Smooth muscle cell (in vitro differentiated cells): ENCODE measurements at regions not wholly inside any gene's neighbourhood (a gene's known extent, or its start where the extent isn't known, plus 50 kb on each side); places are given as distances from the start of the nearest gene placed in this dataset.

Experiments
- DNase-seq: peaks from one replicate; lab custom pipeline; 2025; ENCODE audit not compliant: unreplicated experiment; lab: John Stamatoyannopoulos, UW
- H2AFZ ChIP-seq: fragments of 200-600 bp; sonication (generic); 2 replicates; pipeline ENCODE4 v1.6.0; 2016; ENCODE audit warnings: antibody characterized with exemption, low read depth, mild to moderate bottlenecking
- H3F3A ChIP-seq: fragments of 200-600 bp; sonication (generic); 2 replicates; pipeline ENCODE4 v1.6.0; 2017; ENCODE audit warnings: antibody characterized with exemption, low read depth
- H3K27ac ChIP-seq: fragments of 200-600 bp; sonication (generic); 2 replicates; pipeline ENCODE4 v1.5.1; 2016; ENCODE audit warnings: low read depth, mild to moderate bottlenecking
- H3K27me3 ChIP-seq: fragments of 200-600 bp; sonication (generic); 2 replicates; pipeline ENCODE4 v1.6.1; 2016; ENCODE audit warnings: low read depth, mild to moderate bottlenecking
- H3K36me3 ChIP-seq: fragments of 200-600 bp; sonication (generic); 2 replicates; pipeline ENCODE4 v1.5.1; 2016; ENCODE audit warnings: low read depth
- H3K4me1 ChIP-seq: fragments of 200-600 bp; sonication (generic); 2 replicates; pipeline ENCODE4 v1.5.1; 2016; ENCODE audit warnings: low read depth
- H3K4me2 ChIP-seq: fragments of 200-600 bp; sonication (generic); 2 replicates; pipeline ENCODE4 v1.6.0; 2016; ENCODE audit warnings: mild to moderate bottlenecking
- H3K4me3 ChIP-seq: fragments of 200-600 bp; sonication (generic); 2 replicates; pipeline ENCODE4 v1.5.1; 2016; ENCODE audit warnings: mild to moderate bottlenecking
- H3K79me2 ChIP-seq: fragments of 200-600 bp; sonication (generic); 2 replicates; pipeline ENCODE4 v1.6.0; 2016; ENCODE audit warnings: low read depth, mild to moderate bottlenecking
- H3K9ac ChIP-seq: fragments of 200-600 bp; sonication (generic); 2 replicates; pipeline ENCODE4 v1.6.0; 2016; ENCODE audit warnings: low read depth
- H3K9me3 ChIP-seq: fragments of 200-600 bp; sonication (generic); replicated peaks from 2 replicates; pipeline ENCODE4 v1.5.1; 2016; ENCODE audit warnings: low read depth
- H4K20me1 ChIP-seq: fragments of 200-600 bp; sonication (generic); 2 replicates; pipeline ENCODE4 v1.6.0; 2016; ENCODE audit warnings: low read depth
- CTCF ChIP-seq: fragments of 200-600 bp; sonication (generic); IDR thresholded peaks from 2 replicates; pipeline ENCODE4 v1.5.1; 2017; ENCODE audit warnings: borderline replicate concordance, mild to moderate bottlenecking, antibody characterized with exemption; ENCODE audit not compliant: insufficient read depth, poor library complexity, severe bottlenecking
- WGBS: methylation state at CpG from one replicate; pipeline ENCODE4 v1.1.7; 2016; ENCODE audit warnings: low lambda C conversion rate; 5-methylcytosine and 5-hydroxymethylcytosine counted together

GRCh38 chr3:166011771-166012170, 174.5 kb upstream of the BCHE start:
- Histone ChIP-seq H2AFZ (no peak overlapping the region), H3K4me1 (no peaks in the 10 kb centered on the region), H3K27me3 (no peaks in the 10 kb centered on the region), H3K79me2 (no peaks in the 10 kb centered on the region), H3K36me3 (no peaks in the 10 kb centered on the region), H4K20me1 (no peaks in the 10 kb centered on the region), H3F3A (no peaks in the 10 kb centered on the region), H3K4me2 (no peak overlapping the region), H3K9ac (no peak overlapping the region), H3K9me3 (no peaks in the 10 kb centered on the region), H3K4me3 (no peak overlapping the region), H3K27ac (no peak overlapping the region)
- DNase-seq = no peak
- 93% methylated on average over 1 of the region's 1 CpG for WGBS
- TF ChIP-seq CTCF = no peak

DNA sequence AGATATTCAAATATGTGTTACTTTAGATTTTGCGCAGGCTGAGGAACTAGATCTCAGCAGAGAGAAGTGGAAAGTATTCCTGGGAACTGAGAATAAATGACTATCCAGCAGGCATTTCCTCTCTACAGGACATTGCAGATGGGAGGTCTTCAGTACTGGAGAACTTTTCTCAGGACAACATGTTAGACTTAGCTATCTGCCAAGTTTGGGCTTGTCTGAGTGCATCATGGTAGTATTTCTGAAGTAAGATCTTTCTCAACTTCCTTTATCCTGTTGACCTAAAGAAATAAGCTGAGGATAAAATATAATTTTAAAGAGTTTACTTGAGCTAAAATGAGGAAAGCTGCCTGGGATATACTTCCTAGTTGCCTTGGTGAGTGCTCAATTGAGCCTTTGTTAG, 167.9 kb upstream of the BCHE start:
- Histone ChIP-seq H3K27me3 (no peaks in the 10 kb centered on the region), H3K27ac (no peak overlapping the region), H4K20me1 (no peaks in the 10 kb centered on the region), H3K4me2 (no peak overlapping the region), H2AFZ (no peak overlapping the region), H3K36me3 (no peaks in the 10 kb centered on the region), H3F3A (no peaks in the 10 kb centered on the region), H3K79me2 (no peaks in the 10 kb centered on the region), H3K9ac (no peak overlapping the region), H3K4me1 (no peaks in the 10 kb centered on the region), H3K4me3 (no peak overlapping the region), H3K9me3 (no peaks in the 10 kb centered on the region)
- DNase-seq = no peak
- 82% methylated on average over 1 of the region's 1 CpG for WGBS
- TF ChIP-seq CTCF = no peak

GRCh38 chr3:165994293-165994692, 157.1 kb upstream of the BCHE start:
- no peak overlapping the region for H2AFZ ChIP-seq
- no peaks in the 10 kb centered on the region for H4K20me1 ChIP-seq
- H3K27me3 ChIP-seq = no peaks in the 10 kb centered on the region
- H3K27ac ChIP-seq = no peak overlapping the region
- no peaks in the 10 kb centered on the region for H3K9me3 ChIP-seq
- no peak overlapping the region for H3K4me2 ChIP-seq
- DNase-seq = no peak
- H3K4me3 ChIP-seq = no peak overlapping the region
- H3K9ac ChIP-seq = no peak overlapping the region
- 82% methylated on average over 1 of the region's 1 CpG for WGBS
- no peaks in the 10 kb centered on the region for H3K79me2 ChIP-seq
- no peak for TF ChIP-seq CTCF
- no peaks in the 10 kb centered on the region for H3F3A ChIP-seq
- H3K4me1 ChIP-seq = no peaks in the 10 kb centered on the region
- no peaks in the 10 kb centered on the region for H3K36me3 ChIP-seq

DNA sequence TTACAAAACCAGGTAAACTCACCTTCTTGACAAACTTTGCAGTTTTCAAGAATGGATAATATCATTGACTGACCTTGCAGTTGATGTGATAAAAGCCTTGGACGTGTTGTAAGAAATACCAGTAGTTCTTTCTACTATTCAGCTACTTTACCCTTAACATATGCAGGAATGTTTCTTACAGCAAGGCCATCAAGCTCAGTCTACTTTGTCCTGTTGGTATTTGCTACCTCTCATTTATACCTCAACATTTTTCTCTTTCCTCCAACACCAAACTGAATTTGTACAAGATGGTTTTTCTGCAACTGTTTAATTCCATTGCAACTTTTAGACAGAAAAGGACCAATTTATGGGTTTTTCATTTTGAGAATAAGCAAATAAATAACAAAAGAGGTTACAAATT, 147.4 kb upstream of the BCHE start:
- Histone ChIP-seq H3K4me2 (no peak overlapping the region), H3K36me3 (no peaks in the 10 kb centered on the region), H3K9ac (no peak overlapping the region), H3K27me3 (no peaks in the 10 kb centered on the region), H4K20me1 (no peaks in the 10 kb centered on the region), H2AFZ (no peak overlapping the region), H3K9me3 (no peaks in the 10 kb centered on the region), H3K4me1 (no peaks in the 10 kb centered on the region), H3K79me2 (no peaks in the 10 kb centered on the region), H3K4me3 (no peak overlapping the region), H3F3A (no peaks in the 10 kb centered on the region), H3K27ac (no peak overlapping the region)
- no peak for DNase-seq
- WGBS = 28% methylated on average over 1 of the region's 1 CpG
- no peak for TF ChIP-seq CTCF
